Activated CD4-positive, CD25-positive, alpha-beta regulatory T cell treated with anti-CD3 and anti-CD28 coated beads, Interleukin-2, amount 50 U/mL, for 16 hours (primary cell): ENCODE measurements at regions not wholly inside any gene's neighbourhood (a gene's known extent, or its start where the extent isn't known, plus 50 kb on each side); places are given as distances from the start of the nearest gene placed in this dataset.
"Not testable (repeated sequence)": the region's sequence is repeated elsewhere in the genome, so short reads cannot be mapped to it uniquely, and the experiment has no call there.

Experiments
- DNase-seq: peaks from one replicate; pipeline ENCODE4 v3.0.0-alpha.2; 2020; ENCODE audit warnings: low read depth, low spot score

GRCh38 chr15:20368974-20369373 lies 172.6 kb downstream of the GOLGA6L6 start:
- DNase-seq: no peak

- no peak for DNase-seq
Measured at GRCh38 chr15:20367093-20367492, 174.5 kb downstream of the GOLGA6L6 start.

- not testable (repeated sequence) for DNase-seq
Measured at GRCh38 chr15:20363591-20363990, 178.0 kb downstream of the GOLGA6L6 start.

- DNase-seq: no peak
Measured at GRCh38 chr15:20361091-20361490, 180.5 kb downstream of the GOLGA6L6 start.

GRCh38 chr15:20358779-20359414 lies 182.7 kb downstream of the GOLGA6L6 start:
- no peak for DNase-seq

GRCh38 chr15:20358066-20358778 lies 183.4 kb downstream of the GOLGA6L6 start:
- DNase-seq: no peak

- no peak for DNase-seq
Measured at GRCh38 chr15:20357481-20358065, 184.0 kb downstream of the GOLGA6L6 start.

GRCh38 chr15:20356911-20357480 lies 184.6 kb downstream of the GOLGA6L6 start:
- no peak for DNase-seq

GRCh38 chr15:20356444-20356910 lies 185.1 kb downstream of the GOLGA6L6 start:
- peak; percentile 78 for DNase-seq

- no peak for DNase-seq
Measured at GRCh38 chr15:20355256-20355868, 186.2 kb downstream of the GOLGA6L6 start.

- not testable (repeated sequence) for DNase-seq
Measured at GRCh38 chr15:20354884-20355223, 186.7 kb downstream of the GOLGA6L6 start.

- DNase-seq: no peak
Measured at GRCh38 chr15:20353966-20354883, 187.4 kb downstream of the GOLGA6L6 start.

- no peak for DNase-seq
Measured at GRCh38 chr15:20352241-20353200, 189.1 kb downstream of the GOLGA6L6 start.

GRCh38 chr15:20351448-20351971 lies 190.1 kb downstream of the GOLGA6L6 start:
- no peak for DNase-seq

- DNase-seq: no peak
Measured at GRCh38 chr15:20349774-20350498, 191.7 kb downstream of the GOLGA6L6 start.

GRCh38 chr15:20348900-20349773 lies 192.5 kb downstream of the GOLGA6L6 start:
- no peak for DNase-seq

GRCh38 chr15:20348291-20348899 lies 193.2 kb downstream of the GOLGA6L6 start:
- DNase-seq: no peak
